Stimulated activated CD8-positive, alpha-beta memory T cell treated with anti-CD3 and anti-CD28 coated beads, Interleukin-4, amount 100 ng/mL, for 48 hours (primary cell): ENCODE measurements at regions not wholly inside any gene's neighbourhood (a gene's known extent, or its start where the extent isn't known, plus 50 kb on each side); places are given as distances from the start of the nearest gene placed in this dataset.

ENCODE experiments used
- DNase-seq: peaks from one replicate; pipeline ENCODE4 v3.0.0-alpha.2; 2020

- no peak for DNase-seq
These were observed 54.7 kb upstream of the CRHR1 start for GRCh38 chr17:45729294-45729907.

GRCh38 chr17:45730192-45730591, 53.9 kb upstream of the CRHR1 start:
- no peak for DNase-seq

DNA sequence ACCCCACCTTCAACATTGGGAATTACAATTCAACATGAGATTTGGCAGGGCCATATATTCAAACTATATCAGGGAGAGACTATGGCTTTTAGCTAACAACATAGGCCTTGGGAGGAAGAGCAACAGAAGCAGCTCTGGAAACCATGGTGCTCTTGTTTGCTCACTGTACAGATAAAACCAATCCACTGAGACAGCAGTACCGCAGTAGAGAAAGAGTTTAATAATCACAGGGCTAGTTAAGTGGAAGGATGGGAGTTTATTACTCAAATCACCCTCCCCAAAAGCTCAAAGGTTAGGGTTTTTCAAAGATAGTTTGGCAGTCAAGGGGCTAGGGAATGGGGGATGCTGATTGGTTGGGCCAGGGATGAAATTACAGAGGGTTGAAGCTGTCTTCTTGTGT, 52.7 kb upstream of the CRHR1 start:
- no peak for DNase-seq

DNA sequence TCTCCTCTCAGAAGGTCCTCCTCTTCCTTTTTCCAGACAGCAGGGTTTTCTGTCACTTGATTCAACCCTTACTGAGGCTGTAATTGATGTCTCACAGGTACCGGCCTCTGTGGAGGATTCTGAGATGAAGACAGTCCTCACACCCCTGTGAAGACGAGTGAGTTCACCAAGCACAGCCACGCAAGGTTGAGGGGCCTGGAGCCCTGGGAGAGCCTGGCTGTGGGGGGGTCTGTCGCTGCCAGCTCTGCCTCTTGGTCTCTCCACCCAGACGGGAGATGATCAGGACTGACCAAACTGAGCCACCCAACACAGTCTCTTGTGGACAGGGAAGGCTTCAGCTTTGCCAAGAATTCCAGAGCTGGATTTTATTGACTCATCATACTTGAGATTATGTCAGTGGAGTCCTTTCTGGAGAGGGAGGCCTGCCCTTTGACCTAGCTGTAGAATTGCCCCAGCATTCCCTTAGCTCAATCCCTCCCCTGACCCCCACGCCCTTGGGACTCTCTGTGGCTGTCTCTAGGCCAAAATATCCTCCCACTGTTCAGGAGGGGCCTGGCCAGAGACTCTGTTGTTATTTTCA, 51.1 kb upstream of the CRHR1 start:
- DNase-seq: no peak

GRCh38 chr17:45733781-45734180, 50.3 kb upstream of the CRHR1 start:
- no peak for DNase-seq
